ENCODE measurements at regions not wholly inside any gene's neighbourhood (a gene's known extent, or its start where the extent isn't known, plus 50 kb on each side); places are given as distances from the start of the nearest gene placed in this dataset.

DNA sequence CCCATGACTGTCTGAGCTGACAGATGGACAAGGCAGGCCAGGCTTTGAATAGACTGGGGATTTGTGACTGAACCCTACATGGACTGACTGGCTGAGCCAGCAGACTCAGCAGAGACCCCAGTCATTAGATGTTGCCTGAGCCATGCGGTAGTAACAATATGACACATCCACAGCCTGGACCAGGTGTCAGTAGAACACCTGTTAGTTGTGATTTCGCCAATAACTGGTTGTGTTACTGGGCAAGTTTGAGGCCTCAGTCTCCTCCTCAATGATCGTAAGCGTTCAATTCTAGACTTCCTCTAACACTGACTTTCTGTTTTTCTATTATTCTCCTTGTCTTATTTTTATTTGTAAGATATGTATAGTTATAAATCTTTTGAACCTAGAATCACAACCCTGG lies 311.9 kb upstream of the MAP3K7 start:
- H4K20me1 ChIP-seq (ENCODE audit: control insufficient read depth, extremely low read depth, insufficient read depth, low read length): no peaks in the 10 kb centered on the region
- no peaks in the 10 kb centered on the region for H3K36me3 ChIP-seq (ENCODE audit: control insufficient read depth, insufficient read depth, low read length)
- H3K79me2 ChIP-seq (ENCODE audit: control insufficient read depth, insufficient read depth, low read length): no peaks in the 10 kb centered on the region
- H3K4me1 ChIP-seq (ENCODE audit: control insufficient read depth, extremely low read depth, insufficient read depth, low read length): no peaks in the 10 kb centered on the region
- DNase-seq (ENCODE audit: low read depth in 2 of 2): no peak
- H3K9me3 ChIP-seq (ENCODE audit: control insufficient read depth, insufficient read depth, low read depth, low read length): no peaks in the 10 kb centered on the region
- TF ChIP-seq, protein P1, sequence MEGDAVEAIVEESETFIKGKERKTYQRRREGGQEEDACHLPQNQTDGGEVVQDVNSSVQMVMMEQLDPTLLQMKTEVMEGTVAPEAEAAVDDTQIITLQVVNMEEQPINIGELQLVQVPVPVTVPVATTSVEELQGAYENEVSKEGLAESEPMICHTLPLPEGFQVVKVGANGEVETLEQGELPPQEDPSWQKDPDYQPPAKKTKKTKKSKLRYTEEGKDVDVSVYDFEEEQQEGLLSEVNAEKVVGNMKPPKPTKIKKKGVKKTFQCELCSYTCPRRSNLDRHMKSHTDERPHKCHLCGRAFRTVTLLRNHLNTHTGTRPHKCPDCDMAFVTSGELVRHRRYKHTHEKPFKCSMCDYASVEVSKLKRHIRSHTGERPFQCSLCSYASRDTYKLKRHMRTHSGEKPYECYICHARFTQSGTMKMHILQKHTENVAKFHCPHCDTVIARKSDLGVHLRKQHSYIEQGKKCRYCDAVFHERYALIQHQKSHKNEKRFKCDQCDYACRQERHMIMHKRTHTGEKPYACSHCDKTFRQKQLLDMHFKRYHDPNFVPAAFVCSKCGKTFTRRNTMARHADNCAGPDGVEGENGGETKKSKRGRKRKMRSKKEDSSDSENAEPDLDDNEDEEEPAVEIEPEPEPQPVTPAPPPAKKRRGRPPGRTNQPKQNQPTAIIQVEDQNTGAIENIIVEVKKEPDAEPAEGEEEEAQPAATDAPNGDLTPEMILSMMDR (conservative IDR thresholded peaks at IDR 0.05 in 1 of 2, IDR thresholded peaks at IDR 0.05 in 1 of 2; ENCODE audit: low read depth in 1 of 2, low read length in 2 of 2): no peak
- no peak for TF ChIP-seq EZH2 (IDR thresholded peaks at IDR 0.05; ENCODE audit: low read length, missing control alignments)
- no peak overlapping the region for H3K9ac ChIP-seq (ENCODE audit: insufficient read depth, low read length)
- no peak overlapping the region for H2AFZ ChIP-seq (ENCODE audit: low read length)
- no peak overlapping the region for H3K4me2 ChIP-seq (ENCODE audit: extremely low read depth, insufficient read depth, low read length)
- no peak overlapping the region for H3K4me3 ChIP-seq (replicated peaks in 1 of 4; ENCODE audit: control extremely low read depth in 1 of 4, insufficient read depth in 1 of 4, low read depth in 3 of 4, low read length in 4 of 4)
- H3K27ac ChIP-seq (ENCODE audit: insufficient read depth, low read length): no peak overlapping the region
- no peaks in the 10 kb centered on the region for H3K27me3 ChIP-seq (ENCODE audit: control insufficient read depth, insufficient read depth, low read length)

DNA sequence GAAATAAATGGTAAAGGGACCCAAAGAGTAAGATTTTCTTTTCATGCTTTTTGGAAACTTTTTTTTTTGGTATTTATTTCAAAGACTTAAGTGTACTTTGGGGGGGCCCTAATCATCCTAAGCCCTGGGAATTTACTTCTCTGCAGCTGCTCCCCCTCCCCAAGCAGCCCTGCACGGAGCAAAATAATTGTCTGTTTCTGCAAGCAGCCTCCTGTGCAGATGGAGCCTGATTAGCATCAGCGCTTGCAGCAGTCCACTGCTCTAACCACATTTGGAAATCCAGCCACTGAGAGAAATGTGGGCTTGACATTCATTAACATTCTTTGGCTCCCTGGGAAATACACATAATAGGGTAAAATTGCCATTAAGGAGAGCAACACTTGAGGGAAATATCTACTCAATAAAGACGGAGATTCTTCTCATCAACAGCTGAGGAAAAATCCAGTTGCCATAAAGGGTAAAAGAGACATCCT lies 309.2 kb upstream of the MAP3K7 start:
- no peaks in the 10 kb centered on the region for H3K4me1 ChIP-seq (ENCODE audit: control insufficient read depth, extremely low read depth, insufficient read depth, low read length)
- no peak overlapping the region for H3K27ac ChIP-seq (ENCODE audit: insufficient read depth, low read length)
- TF ChIP-seq EZH2 (IDR thresholded peaks at IDR 0.05; ENCODE audit: low read length, missing control alignments): no peak
- TF ChIP-seq, protein P1 (conservative IDR thresholded peaks at IDR 0.05 in 1 of 2, IDR thresholded peaks at IDR 0.05 in 1 of 2; ENCODE audit: low read depth in 1 of 2, low read length in 2 of 2): no peak
- no peak overlapping the region for H3K9ac ChIP-seq (ENCODE audit: insufficient read depth, low read length)
- H4K20me1 ChIP-seq (ENCODE audit: control insufficient read depth, extremely low read depth, insufficient read depth, low read length): no peaks in the 10 kb centered on the region
- H3K4me2 ChIP-seq (ENCODE audit: extremely low read depth, insufficient read depth, low read length): no peak overlapping the region
- H3K79me2 ChIP-seq (ENCODE audit: control insufficient read depth, insufficient read depth, low read length): no peaks in the 10 kb centered on the region
- H3K36me3 ChIP-seq (ENCODE audit: control insufficient read depth, insufficient read depth, low read length): no peaks in the 10 kb centered on the region
- DNase-seq (ENCODE audit: low read depth in 2 of 2): peak in 1 of 2 donors; percentile 11
- H2AFZ ChIP-seq (ENCODE audit: low read length): no peak overlapping the region
- H3K27me3 ChIP-seq (ENCODE audit: control insufficient read depth, insufficient read depth, low read length): no peaks in the 10 kb centered on the region
- H3K9me3 ChIP-seq (ENCODE audit: control insufficient read depth, insufficient read depth, low read depth, low read length): no peaks in the 10 kb centered on the region
- no peak overlapping the region for H3K4me3 ChIP-seq (replicated peaks in 1 of 4; ENCODE audit: control extremely low read depth in 1 of 4, insufficient read depth in 1 of 4, low read depth in 3 of 4, low read length in 4 of 4)

DNA sequence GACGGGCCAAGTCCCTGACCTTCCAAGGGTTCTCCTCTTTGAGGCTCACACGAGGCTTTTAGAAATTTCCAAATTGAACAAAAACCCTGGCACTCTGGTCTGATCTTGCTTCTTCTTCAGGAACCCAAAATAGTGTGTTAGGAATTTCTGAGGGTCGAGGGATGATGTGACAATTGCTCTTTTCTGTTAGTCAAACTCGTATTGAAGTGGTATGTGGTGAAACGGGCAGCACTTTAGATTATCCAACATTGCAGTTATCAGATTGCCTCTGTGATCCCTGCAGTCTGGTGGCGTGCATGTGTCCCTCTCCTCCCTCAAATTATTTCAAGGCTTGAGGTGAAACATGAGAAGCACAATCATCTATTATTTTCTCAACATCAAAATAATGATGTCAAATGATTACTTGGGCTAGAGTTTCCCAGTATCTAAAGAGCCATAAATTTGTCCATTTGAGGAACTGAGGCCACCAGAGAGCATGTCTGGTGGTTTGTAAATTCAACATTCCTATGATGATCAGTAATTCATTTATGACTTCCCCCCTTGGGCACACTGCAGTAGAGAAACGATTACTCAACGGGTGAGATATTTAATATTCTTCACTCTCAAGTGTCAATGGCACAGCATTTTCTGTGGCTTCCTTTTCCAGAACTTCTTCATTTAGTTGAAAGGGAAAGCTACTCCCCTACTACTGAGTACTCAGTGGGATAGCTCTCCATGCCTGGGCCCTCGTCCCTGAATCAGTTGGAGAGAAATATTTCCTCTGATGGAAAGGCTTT lies 308.6 kb upstream of the MAP3K7 start:
- H3K4me3 ChIP-seq (replicated peaks in 1 of 4; ENCODE audit: control extremely low read depth in 1 of 4, insufficient read depth in 1 of 4, low read depth in 3 of 4, low read length in 4 of 4): no peak overlapping the region
- no peak for TF ChIP-seq EZH2 (IDR thresholded peaks at IDR 0.05; ENCODE audit: low read length, missing control alignments)
- TF ChIP-seq, protein P1 (conservative IDR thresholded peaks at IDR 0.05 in 1 of 2, IDR thresholded peaks at IDR 0.05 in 1 of 2; ENCODE audit: low read depth in 1 of 2, low read length in 2 of 2): no peak
- H3K4me2 ChIP-seq (ENCODE audit: extremely low read depth, insufficient read depth, low read length): no peak overlapping the region
- no peaks in the 10 kb centered on the region for H3K4me1 ChIP-seq (ENCODE audit: control insufficient read depth, extremely low read depth, insufficient read depth, low read length)
- DNase-seq (ENCODE audit: low read depth in 2 of 2): peak in 1 of 2 donors; percentile 0
- no peaks in the 10 kb centered on the region for H3K36me3 ChIP-seq (ENCODE audit: control insufficient read depth, insufficient read depth, low read length)
- H2AFZ ChIP-seq (ENCODE audit: low read length): no peak overlapping the region
- no peaks in the 10 kb centered on the region for H3K9me3 ChIP-seq (ENCODE audit: control insufficient read depth, insufficient read depth, low read depth, low read length)
- no peak overlapping the region for H3K9ac ChIP-seq (ENCODE audit: insufficient read depth, low read length)
- no peak overlapping the region for H3K27ac ChIP-seq (ENCODE audit: insufficient read depth, low read length)
- H4K20me1 ChIP-seq (ENCODE audit: control insufficient read depth, extremely low read depth, insufficient read depth, low read length): no peaks in the 10 kb centered on the region
- H3K27me3 ChIP-seq (ENCODE audit: control insufficient read depth, insufficient read depth, low read length): no peaks in the 10 kb centered on the region
- no peaks in the 10 kb centered on the region for H3K79me2 ChIP-seq (ENCODE audit: control insufficient read depth, insufficient read depth, low read length)

Measured in fibroblast of lung (primary cell).